Muscle layer of colon (tissue), 2 donors: ENCODE measurements at regions not wholly inside any gene's neighbourhood (a gene's known extent, or its start where the extent isn't known, plus 50 kb on each side); places are given as distances from the start of the nearest gene placed in this dataset.

Source experiments
- H3K27ac ChIP-seq: one replicate; pipeline ENCODE4 v1.7.0; 2013; ENCODE audit warnings: low read depth, mild to moderate bottlenecking, low read length, moderate library complexity
- H3K27me3 ChIP-seq, 2 donors: one replicate each; pipeline ENCODE4 v1.7.0; 2013; ENCODE audit warnings: low read length in 2 of 2, mild to moderate bottlenecking in 2 of 2; ENCODE audit not compliant: insufficient read depth in 2 of 2, control insufficient read depth in 1 of 2
- H3K36me3 ChIP-seq: one replicate; pipeline ENCODE4 v1.7.0; 2013; ENCODE audit warnings: mild to moderate bottlenecking, low read length; ENCODE audit not compliant: insufficient read depth
- H3K4me1 ChIP-seq: one replicate; pipeline ENCODE4 v1.7.0; 2013; ENCODE audit warnings: mild to moderate bottlenecking, low read length; ENCODE audit not compliant: insufficient read depth
- H3K4me3 ChIP-seq, 2 donors: one replicate each; pipeline ENCODE4 v1.7.0; 2013; ENCODE audit warnings: low read length in 2 of 2, low read depth in 1 of 2, mild to moderate bottlenecking in 1 of 2, moderate library complexity in 1 of 2
- H3K9ac ChIP-seq: one replicate; pipeline ENCODE4 v1.7.0; 2013; ENCODE audit warnings: low read length
- H3K9me3 ChIP-seq: one replicate; pipeline ENCODE4 v1.7.0; 2013; ENCODE audit warnings: mild to moderate bottlenecking, low read length
- donor health status: abdominal sarcoma.
- donor health status: Adenocarcinoma of cecum.

DNA sequence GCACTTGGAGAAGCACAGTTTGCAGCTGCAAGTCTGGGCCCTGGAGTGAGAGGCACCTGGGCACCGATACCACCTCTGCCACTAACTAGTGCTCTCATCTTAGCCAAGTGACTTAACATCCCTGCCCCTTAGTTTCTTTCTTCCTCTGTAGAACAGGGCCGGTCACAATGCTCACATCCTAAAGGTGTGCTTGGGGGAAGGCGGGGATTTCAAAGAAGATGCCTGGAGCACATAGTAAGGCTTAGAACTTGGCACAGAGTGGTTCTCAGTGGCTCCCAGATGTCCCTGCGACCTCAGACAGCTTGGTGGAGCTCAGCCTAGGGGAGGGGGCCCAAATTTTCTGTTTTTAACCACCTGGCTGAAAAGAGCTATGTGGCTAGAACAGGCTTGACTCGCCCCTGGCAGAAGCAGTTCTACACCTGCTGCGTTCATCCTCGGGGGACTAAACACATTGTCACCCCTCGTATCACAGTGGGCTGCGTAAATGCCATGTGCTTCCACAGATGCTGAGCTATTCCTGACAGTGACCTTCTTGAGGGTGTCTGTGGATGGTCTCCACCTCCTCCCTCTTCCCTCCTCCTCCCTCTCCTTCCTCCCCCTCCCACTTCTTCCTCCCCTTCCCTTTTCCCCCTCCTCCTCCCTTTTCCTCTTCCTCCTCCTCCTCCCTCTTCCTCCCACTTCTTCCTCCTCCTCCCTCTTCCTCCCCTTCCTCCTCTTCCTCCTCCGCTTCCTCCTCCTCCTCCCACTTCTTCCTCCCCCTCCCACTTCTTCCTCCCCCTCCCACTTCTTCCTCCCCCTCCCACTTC, 112.1 kb downstream of the PHETA1 start:
- no peaks in the 10 kb centered on the region for H3K36me3 ChIP-seq
- no peaks in the 10 kb centered on the region for H3K9me3 ChIP-seq
- H3K27ac ChIP-seq, result no peak overlapping the region
- no peak overlapping the region for H3K9ac ChIP-seq
- no peak overlapping the region for H3K4me3 ChIP-seq
- no peaks in the 10 kb centered on the region for H3K4me1 ChIP-seq
- H3K27me3 ChIP-seq, result peaks cover 0 to 14% of the 10 kb centered on the region in 2 donors

DNA sequence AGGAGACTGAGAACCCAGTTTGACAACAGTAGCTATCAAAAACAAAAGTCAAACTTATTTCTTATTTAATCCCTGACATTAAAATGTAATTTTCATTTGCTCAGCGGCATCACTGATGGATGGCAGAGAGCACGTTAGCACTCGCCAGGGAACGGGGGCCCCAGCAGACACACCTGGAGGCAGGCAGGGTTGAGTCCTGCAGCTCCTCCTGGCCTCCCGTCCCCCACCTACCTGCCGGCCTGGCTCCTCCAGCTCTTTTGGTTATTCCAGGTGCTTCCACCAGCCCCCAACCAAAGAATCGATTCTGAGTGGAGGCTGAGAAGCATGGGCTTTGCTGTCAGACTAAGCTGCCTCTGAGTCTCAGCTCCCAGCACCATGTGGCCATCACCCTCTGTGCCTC, 113.6 kb downstream of the PHETA1 start:
- Histone ChIP-seq H3K36me3 (no peaks in the 10 kb centered on the region), H3K9ac (no peak overlapping the region), H3K9me3 (no peaks in the 10 kb centered on the region), H3K27ac (no peak overlapping the region), H3K4me3 (no peak overlapping the region), H3K27me3 (peaks cover 0 to 14% of the 10 kb centered on the region in 2 donors), H3K4me1 (no peaks in the 10 kb centered on the region)

- Histone ChIP-seq H3K4me1 (no peaks in the 10 kb centered on the region), H3K27ac (no peak overlapping the region), H3K9me3 (no peaks in the 10 kb centered on the region), H3K27me3 (peaks cover 0 to 14% of the 10 kb centered on the region in 2 donors), H3K9ac (no peak overlapping the region), H3K4me3 (no peak overlapping the region), H3K36me3 (no peaks in the 10 kb centered on the region)
Measured at GRCh38 chr12:111254106-111254505, 114.8 kb downstream of the PHETA1 start.

DNA sequence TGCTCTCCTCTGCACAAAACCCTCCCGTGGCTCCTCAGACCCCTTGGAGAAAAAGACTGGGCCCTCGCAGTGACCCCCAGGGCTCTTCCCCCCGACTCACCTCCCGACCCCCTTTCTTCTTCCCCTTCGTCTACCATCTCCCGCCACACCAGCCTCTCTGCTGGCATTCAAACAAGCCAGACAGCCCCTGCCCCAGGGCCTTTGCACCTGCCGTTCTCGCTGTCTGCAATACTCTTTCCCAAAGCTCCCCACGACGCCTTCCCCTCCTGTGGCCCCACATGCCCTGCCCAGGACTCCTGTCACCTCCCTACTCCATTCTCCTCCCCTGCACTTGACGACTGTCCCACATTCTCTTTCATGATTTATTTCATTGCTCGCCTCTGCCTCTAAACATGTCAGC, 115.7 kb downstream of the PHETA1 start:
- H3K4me3 ChIP-seq, result no peak overlapping the region
- no peak overlapping the region for H3K9ac ChIP-seq
- H3K27me3 ChIP-seq, result peaks cover 0 to 21% of the 10 kb centered on the region in 2 donors
- H3K4me1 ChIP-seq, result no peaks in the 10 kb centered on the region
- H3K36me3 ChIP-seq, result no peaks in the 10 kb centered on the region
- H3K27ac ChIP-seq, result no peak overlapping the region
- no peaks in the 10 kb centered on the region for H3K9me3 ChIP-seq

- no peaks in the 10 kb centered on the region for H3K9me3 ChIP-seq
- no peak overlapping the region for H3K4me3 ChIP-seq
- no peak overlapping the region for H3K9ac ChIP-seq
- H3K27me3 ChIP-seq, result peaks cover 0 to 19% of the 10 kb centered on the region in 2 donors
- no peaks in the 10 kb centered on the region for H3K4me1 ChIP-seq
- no peaks in the 10 kb centered on the region for H3K36me3 ChIP-seq
- H3K27ac ChIP-seq, result no peak overlapping the region
Measured at GRCh38 chr12:111251787-111252186, 117.1 kb downstream of the PHETA1 start.

GRCh38 chr12:111251058-111251730, 117.7 kb downstream of the PHETA1 start:
- Histone ChIP-seq H3K9ac (no peak overlapping the region), H3K27ac (no peak overlapping the region), H3K36me3 (no peaks in the 10 kb centered on the region), H3K4me3 (no peak overlapping the region), H3K9me3 (no peaks in the 10 kb centered on the region), H3K27me3 (peaks cover 0 to 13% of the 10 kb centered on the region in 2 donors), H3K4me1 (no peaks in the 10 kb centered on the region)

DNA sequence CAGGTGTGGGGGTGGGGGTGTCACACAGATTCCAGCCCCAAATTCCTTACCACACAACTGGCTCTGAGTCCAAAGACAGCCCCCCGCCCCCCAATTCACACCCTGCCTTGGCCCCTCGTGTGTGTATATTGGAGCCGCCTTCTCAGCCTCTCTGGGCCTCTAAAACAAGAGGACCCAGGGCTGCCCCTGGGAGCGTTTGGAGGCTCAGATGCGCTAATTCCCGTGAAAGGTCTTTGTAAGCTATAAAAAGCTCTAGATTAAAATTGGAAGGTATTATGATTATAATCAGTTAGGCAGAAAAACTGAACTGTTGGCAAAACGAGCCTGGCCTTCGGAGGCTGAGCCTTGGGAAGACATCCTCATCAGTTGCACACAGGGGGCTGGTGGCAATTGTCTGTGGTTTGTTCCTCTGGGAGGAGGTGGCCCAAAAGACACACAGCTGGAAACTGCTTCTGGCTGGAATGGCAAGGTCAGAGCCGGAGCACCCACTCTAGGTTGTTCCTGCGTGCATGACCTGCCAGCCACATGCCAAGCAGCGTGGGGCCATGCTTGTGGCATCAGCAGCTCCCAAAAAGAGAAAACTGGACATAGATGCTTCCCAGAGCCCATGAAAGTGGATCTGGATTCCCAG, 118.5 kb downstream of the PHETA1 start:
- no peaks in the 10 kb centered on the region for H3K9me3 ChIP-seq
- H3K27ac ChIP-seq, result no peak overlapping the region
- peaks cover 0 to 11% of the 10 kb centered on the region in 2 donors for H3K27me3 ChIP-seq
- no peaks in the 10 kb centered on the region for H3K4me1 ChIP-seq
- no peaks in the 10 kb centered on the region for H3K36me3 ChIP-seq
- H3K4me3 ChIP-seq, result no peak overlapping the region
- H3K9ac ChIP-seq, result no peak overlapping the region

- Histone ChIP-seq H3K4me1 (no peaks in the 10 kb centered on the region), H3K4me3 (no peak overlapping the region), H3K27ac (no peak overlapping the region), H3K27me3 (peaks cover 0 to 11% of the 10 kb centered on the region in 2 donors), H3K9ac (no peak overlapping the region), H3K36me3 (no peaks in the 10 kb centered on the region), H3K9me3 (no peaks in the 10 kb centered on the region)
Measured at GRCh38 chr12:111249757-111250156, 119.1 kb downstream of the PHETA1 start.

DNA sequence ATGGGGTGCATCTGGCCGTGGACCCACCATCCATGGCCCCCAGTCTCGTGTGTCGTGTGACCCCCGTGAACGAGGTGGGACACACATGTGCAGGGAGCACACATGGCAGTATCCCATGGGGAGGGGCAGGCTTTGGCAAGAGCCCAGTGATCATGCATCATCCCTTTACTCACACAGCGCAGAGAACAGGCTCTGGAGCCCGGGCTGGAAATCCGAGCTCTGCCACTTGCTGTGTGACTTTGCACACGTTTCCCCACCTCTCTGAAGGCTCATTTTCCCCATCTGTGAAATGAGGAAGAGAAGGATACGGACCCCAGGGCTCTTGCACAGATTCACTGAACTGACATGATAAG, 119.9 kb downstream of the PHETA1 start:
- Histone ChIP-seq H3K36me3 (no peaks in the 10 kb centered on the region), H3K9ac (no peak overlapping the region), H3K27ac (no peak overlapping the region), H3K4me3 (no peak overlapping the region), H3K4me1 (no peaks in the 10 kb centered on the region), H3K27me3 (peaks cover 0 to 11% of the 10 kb centered on the region in 2 donors), H3K9me3 (no peaks in the 10 kb centered on the region)

GRCh38 chr12:111248236-111249017, 120.5 kb downstream of the PHETA1 start:
- Histone ChIP-seq H3K9ac (no peak overlapping the region), H3K9me3 (no peaks in the 10 kb centered on the region), H3K36me3 (no peaks in the 10 kb centered on the region), H3K27ac (no peak overlapping the region), H3K4me1 (no peaks in the 10 kb centered on the region), H3K4me3 (no peak overlapping the region), H3K27me3 (peaks cover 0 to 11% of the 10 kb centered on the region in 2 donors)
